GM12873 (cell line): ENCODE measurements at regions not wholly inside any gene's neighbourhood (a gene's known extent, or its start where the extent isn't known, plus 50 kb on each side); places are given as distances from the start of the nearest gene placed in this dataset.

Experiments used
- TF ChIP-seq, protein P1 (sequence below): IDR thresholded peaks from 2 replicates; pipeline ENCODE4 v1.5.1; 2012; ENCODE audit warnings: low read depth, mild to moderate bottlenecking, moderate library complexity, low read length, control low read depth; ENCODE audit not compliant: insufficient read depth; ENCODE audit errors: missing control alignments

DNA sequence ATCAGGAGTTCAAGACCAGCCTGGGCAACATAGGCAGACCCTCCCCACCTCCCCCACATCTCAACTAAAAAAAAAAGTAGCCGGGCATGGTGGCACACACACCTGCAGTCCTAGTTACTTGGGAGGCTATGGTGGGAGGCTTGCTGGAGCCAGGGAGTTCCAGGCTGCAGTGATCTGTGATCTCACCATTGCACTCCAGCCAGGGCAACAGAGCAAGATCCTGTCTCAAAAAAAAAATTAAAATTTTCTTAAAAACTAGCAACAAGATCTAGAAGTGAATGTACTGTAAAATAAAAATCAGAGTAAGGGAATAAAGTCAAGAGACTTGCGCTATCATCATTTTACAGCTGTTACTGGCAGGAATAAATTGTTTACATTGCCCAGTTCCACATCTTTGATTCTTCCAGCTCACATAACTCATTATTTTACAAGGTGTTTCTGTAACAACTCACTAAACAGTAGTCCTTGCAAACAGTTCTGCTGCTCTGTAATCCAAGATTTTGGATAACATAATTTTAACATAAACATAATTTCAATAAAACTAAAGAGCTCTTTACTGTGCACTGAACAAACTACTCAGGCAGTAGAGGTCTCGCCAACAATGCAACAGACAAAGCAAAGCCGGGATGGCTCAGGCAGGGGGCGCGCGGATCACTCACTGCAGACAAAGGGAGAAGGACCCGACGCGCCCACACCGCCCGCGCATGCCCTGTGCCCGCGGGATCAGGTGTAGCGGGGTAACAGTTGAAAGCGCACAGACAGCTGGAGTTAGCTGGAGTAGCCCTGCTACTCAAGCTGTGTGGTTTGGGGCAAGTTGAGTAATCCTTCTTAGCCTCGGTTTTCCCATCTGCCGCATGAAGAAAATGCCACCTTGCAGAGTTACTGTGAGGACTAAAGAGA lies 73.3 kb upstream of the NFE2L3 start:
- TF ChIP-seq, protein P1, sequence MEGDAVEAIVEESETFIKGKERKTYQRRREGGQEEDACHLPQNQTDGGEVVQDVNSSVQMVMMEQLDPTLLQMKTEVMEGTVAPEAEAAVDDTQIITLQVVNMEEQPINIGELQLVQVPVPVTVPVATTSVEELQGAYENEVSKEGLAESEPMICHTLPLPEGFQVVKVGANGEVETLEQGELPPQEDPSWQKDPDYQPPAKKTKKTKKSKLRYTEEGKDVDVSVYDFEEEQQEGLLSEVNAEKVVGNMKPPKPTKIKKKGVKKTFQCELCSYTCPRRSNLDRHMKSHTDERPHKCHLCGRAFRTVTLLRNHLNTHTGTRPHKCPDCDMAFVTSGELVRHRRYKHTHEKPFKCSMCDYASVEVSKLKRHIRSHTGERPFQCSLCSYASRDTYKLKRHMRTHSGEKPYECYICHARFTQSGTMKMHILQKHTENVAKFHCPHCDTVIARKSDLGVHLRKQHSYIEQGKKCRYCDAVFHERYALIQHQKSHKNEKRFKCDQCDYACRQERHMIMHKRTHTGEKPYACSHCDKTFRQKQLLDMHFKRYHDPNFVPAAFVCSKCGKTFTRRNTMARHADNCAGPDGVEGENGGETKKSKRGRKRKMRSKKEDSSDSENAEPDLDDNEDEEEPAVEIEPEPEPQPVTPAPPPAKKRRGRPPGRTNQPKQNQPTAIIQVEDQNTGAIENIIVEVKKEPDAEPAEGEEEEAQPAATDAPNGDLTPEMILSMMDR, result peak; percentile 65

DNA sequence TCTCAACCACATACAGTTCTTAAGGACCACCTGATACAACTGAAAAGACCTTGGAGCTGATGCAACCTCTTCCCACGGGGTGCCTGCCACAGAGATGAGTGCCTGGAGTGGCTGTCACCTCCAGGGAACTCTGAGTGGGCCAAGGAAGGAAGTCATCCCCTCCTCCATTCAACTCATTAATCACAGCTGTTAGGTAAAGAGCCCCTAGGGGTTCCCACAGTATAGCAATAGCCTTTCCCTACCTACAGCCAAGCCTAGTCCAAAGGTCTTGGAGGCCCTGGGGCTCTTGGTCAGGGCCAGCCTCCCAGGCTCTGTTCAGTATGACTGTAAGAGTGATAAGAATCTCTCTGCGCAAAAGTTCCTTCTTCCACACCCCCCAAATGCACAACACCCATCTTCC lies 70.4 kb upstream of the NFE2L3 start:
- TF ChIP-seq, protein P1, result peak; percentile 1

DNA sequence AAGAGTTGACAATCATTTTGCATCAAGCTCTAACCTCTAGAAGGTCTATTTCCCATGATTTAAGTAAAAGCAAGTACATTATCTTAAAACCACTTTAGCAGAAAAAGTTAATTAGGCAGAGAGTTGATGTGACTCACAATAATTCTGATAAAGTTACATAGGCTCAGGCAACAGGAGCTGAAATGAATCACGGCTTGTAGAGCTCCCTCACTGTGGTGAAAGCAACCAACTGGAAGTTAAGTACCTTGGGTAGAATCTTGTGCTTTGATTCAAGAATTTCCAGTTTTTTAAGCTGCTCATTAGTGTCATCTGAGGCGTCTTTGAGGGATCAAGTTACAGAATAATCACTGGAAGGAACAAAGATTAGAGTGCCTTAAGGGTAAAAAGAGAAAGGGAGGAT lies 68.9 kb upstream of the NFE2L3 start:
- TF ChIP-seq, protein P1, result no peak

DNA sequence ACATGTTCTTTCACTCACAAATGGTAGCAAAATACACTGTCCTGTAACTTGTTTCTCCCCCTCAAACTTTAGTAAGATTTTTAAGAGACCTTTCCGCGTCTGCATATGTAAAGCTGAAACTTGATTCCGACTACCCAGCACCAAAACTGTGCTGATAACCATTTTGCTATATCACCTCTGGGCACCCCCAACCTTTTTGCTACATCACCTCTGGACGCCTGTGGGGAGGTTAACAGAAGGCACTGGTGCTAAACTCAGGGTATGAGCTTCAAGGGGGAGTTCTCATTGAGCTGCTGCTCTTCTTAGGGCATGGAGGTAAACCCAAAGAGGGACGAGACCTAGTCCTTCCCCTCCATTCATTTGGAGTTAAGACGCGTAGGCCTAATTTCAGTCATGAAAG lies 67.6 kb upstream of the NFE2L3 start:
- TF ChIP-seq, protein P1, result no peak

DNA sequence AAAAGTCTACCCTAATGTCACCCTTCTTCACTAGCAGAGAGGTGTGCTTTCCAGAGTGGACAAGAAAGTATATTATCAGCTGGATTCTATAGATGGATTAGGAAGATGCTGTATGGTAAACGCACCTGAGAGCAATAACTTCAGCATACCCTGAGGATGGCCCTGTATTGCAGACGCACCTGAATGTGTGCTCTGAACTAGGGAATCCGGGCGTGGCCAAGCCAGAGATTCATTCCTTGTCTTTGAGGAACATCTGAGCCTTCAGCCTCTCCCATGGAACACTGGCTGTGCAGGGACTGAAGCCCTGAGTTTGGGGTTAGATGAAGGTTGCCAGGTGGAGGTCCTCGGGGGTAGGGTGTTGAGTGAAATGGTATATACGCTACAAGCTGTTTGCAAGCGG lies 66.2 kb upstream of the NFE2L3 start:
- TF ChIP-seq, protein P1, result no peak

DNA sequence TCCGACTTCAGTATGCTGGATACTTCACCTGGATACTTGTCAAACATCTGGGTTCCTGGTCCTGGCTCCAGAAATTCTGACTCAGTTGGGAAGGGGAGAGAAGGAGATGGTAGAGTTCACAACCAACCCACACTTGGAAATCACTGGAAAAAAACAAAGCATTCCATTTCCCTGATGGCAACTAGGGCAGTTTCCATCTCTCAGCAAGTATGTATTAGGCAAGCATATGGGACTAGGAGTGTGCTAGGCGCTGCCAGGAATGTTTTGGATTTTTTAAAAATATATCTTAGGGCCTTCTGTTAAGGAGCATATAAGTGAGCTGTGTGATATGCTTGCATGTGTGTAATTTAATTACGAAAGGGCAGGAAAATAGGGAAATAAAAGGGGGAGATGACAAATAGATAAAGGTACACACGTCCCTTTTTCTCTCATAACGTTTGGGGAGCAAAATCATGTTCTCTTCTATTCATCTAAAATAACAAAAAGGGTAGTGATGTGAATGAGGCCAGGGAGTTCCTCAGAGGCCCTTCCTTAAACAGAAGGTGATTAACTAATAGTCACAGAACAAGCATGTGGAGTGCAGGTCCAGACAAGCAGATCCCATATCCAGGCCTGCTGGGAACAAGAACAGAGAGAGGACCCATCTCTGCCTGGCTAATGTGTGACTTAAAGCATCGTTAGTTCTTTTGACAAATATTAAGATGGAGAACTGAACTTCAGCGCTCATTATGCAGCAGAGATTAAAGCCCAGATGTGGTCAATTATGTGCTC lies 64.5 kb upstream of the NFE2L3 start:
- TF ChIP-seq, protein P1, result no peak

DNA sequence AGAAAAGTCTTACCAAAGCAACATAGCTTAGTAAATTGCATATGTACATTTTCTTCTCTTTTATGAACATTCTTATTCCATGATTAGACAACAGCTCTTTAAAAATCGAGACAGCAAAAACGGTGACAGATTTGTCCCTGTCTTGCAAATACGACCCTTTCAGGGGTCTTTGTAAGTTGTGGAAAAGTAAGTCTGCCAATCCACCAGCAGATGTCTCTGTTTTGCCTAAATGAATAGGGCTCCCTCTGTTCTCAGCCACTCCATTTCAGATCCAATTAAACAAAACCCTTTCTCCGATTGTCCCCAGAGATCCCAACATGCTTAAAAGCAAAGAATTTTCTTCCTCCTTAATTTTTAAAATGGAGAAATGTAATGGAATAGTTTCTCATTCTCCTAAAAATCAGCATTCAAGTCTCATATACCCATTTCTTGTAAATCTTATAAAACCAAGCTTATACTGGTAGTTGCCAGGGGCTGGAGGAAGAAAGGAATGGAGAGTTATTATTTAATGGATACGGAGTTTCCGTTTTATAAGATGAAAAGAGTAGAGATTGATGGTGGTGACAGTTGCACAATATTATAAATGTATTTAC lies 61.0 kb upstream of the NFE2L3 start:
- TF ChIP-seq, protein P1, result peak; percentile 74
